H9 (cell line): ENCODE measurements at regions not wholly inside any gene's neighbourhood (a gene's known extent, or its start where the extent isn't known, plus 50 kb on each side); places are given as distances from the start of the nearest gene placed in this dataset.

Source experiments
- DNase-seq: peaks from one replicate; pipeline ENCODE4 v3.0.0-alpha.2; 2017
- H2AFZ ChIP-seq: one replicate; pipeline ENCODE4 v1.6.1; 2013; ENCODE audit warnings: mild to moderate bottlenecking, low read length, control low read depth, moderate library complexity
- H2AK5ac ChIP-seq: 2 replicates; pipeline ENCODE4 v1.6.1; 2013; ENCODE audit warnings: low read length, control low read depth, mixed read lengths; ENCODE audit not compliant: insufficient read length
- H2BK120ac ChIP-seq: one replicate; pipeline ENCODE4 v1.6.1; 2013; ENCODE audit warnings: low read depth, mild to moderate bottlenecking, low read length, control low read depth, inconsistent platforms; ENCODE audit not compliant: poor library complexity, severe bottlenecking
- H2BK12ac ChIP-seq: 2 replicates; pipeline ENCODE4 v1.6.1; 2013; ENCODE audit warnings: low read length, control low read depth, mixed read lengths, low read depth; ENCODE audit not compliant: insufficient read length
- H2BK15ac ChIP-seq: 2 replicates; pipeline ENCODE4 v1.6.1; 2013; ENCODE audit warnings: low read depth, low read length, control low read depth
- H2BK20ac ChIP-seq: one replicate; pipeline ENCODE4 v1.6.1; 2013; ENCODE audit warnings: low read depth, mild to moderate bottlenecking, low read length, control low read depth, inconsistent platforms; ENCODE audit not compliant: poor library complexity, severe bottlenecking
- H2BK5ac ChIP-seq: 2 replicates; pipeline ENCODE4 v1.6.1; 2013; ENCODE audit warnings: low read length, control low read depth, mixed read lengths; ENCODE audit not compliant: insufficient read length
- H3K14ac ChIP-seq: 2 replicates; pipeline ENCODE4 v1.6.1; 2013; ENCODE audit warnings: low read length, control low read depth; ENCODE audit not compliant: insufficient read depth
- H3K18ac ChIP-seq: 2 replicates; pipeline ENCODE4 v1.6.1; 2013; ENCODE audit warnings: low read depth, mild to moderate bottlenecking, mixed read lengths, low read length, control low read depth; ENCODE audit not compliant: insufficient read length
- H3K23ac ChIP-seq: 2 replicates; pipeline ENCODE4 v1.6.1; 2013; ENCODE audit warnings: low read length, control low read depth, mixed read lengths, low read depth; ENCODE audit not compliant: insufficient read length
- H3K23me2 ChIP-seq: 2 replicates; pipeline ENCODE4 v1.6.1; 2013; ENCODE audit warnings: low read depth, mild to moderate bottlenecking, mixed read lengths, low read length, control low read depth; ENCODE audit not compliant: insufficient read length, poor library complexity, severe bottlenecking
- H3K27ac ChIP-seq: 2 replicates; pipeline ENCODE4 v1.5.1; 2013; ENCODE audit warnings: low read length, control low read depth, mixed read lengths, low read depth; ENCODE audit not compliant: insufficient read length
- H3K27me3 ChIP-seq: 2 replicates; pipeline ENCODE4 v1.6.1; 2013; ENCODE audit warnings: low read length, control low read depth, inconsistent platforms; ENCODE audit not compliant: insufficient read depth
- H3K4ac ChIP-seq: 2 replicates; pipeline ENCODE4 v1.6.1; 2013; ENCODE audit warnings: low read depth, mild to moderate bottlenecking, control low read depth, inconsistent platforms, low read length, moderate library complexity
- H3K4me1 ChIP-seq: 2 replicates; pipeline ENCODE4 v1.6.1; 2013; ENCODE audit warnings: low read length, control low read depth, inconsistent platforms; ENCODE audit not compliant: insufficient read depth
- H3K4me2 ChIP-seq: 2 replicates; pipeline ENCODE4 v1.6.1; 2013; ENCODE audit warnings: low read length, control low read depth, mixed read lengths; ENCODE audit not compliant: insufficient read length, insufficient read depth
- H3K56ac ChIP-seq: 2 replicates; pipeline ENCODE4 v1.6.1; 2013; ENCODE audit warnings: low read depth, mild to moderate bottlenecking, mixed read lengths, low read length, control low read depth; ENCODE audit not compliant: insufficient read length
- H3K79me1 ChIP-seq: 2 replicates; pipeline ENCODE4 v1.6.1; 2013; ENCODE audit warnings: low read depth, mild to moderate bottlenecking, moderate library complexity, low read length, control low read depth, inconsistent platforms; ENCODE audit not compliant: insufficient read depth, poor library complexity, severe bottlenecking
- H3K79me2 ChIP-seq: 2 replicates; pipeline ENCODE4 v1.6.1; 2013; ENCODE audit warnings: low read length, control low read depth, inconsistent platforms; ENCODE audit not compliant: insufficient read depth
- H3K9ac ChIP-seq: 2 replicates; pipeline ENCODE4 v1.6.1; 2013; ENCODE audit warnings: low read length, control low read depth, mixed read lengths; ENCODE audit not compliant: insufficient read length; ENCODE audit errors: extremely low read depth
- H3K9me3 ChIP-seq: one replicate; pipeline ENCODE4 v1.6.1; 2013; ENCODE audit warnings: low read depth, low read length, inconsistent platforms; ENCODE audit not compliant: control insufficient read depth
- H3T11ph ChIP-seq: one replicate; pipeline ENCODE4 v1.6.1; 2013; ENCODE audit warnings: mild to moderate bottlenecking, low read length, control low read depth, inconsistent platforms
- H4K20me1 ChIP-seq: one replicate; pipeline ENCODE4 v1.6.1; 2013; ENCODE audit not compliant: control insufficient read depth, insufficient read length, insufficient read depth
- H4K5ac ChIP-seq: 2 replicates; pipeline ENCODE4 v1.6.1; 2013; ENCODE audit warnings: low read depth, mild to moderate bottlenecking, mixed read lengths, low read length, control low read depth; ENCODE audit not compliant: insufficient read length
- H4K8ac ChIP-seq: replicated peaks from 2 replicates; pipeline ENCODE4 v1.6.1; 2013; ENCODE audit warnings: low read length, control low read depth, mixed read lengths, low read depth; ENCODE audit not compliant: insufficient read length
- H4K91ac ChIP-seq: 2 replicates; pipeline ENCODE4 v1.6.1; 2013; ENCODE audit warnings: low read depth, mild to moderate bottlenecking, moderate library complexity, mixed read lengths, low read length, control low read depth; ENCODE audit not compliant: insufficient read length
- H3K27ac Mint-ChIP-seq, 3 experiments: 2 replicates in 2 of 3; 3 replicates in 1 of 3; pipeline ENCODE4 v1.8.0; 2020 to 2021; ENCODE audit warnings: mixed read lengths in 3 of 3, mild to moderate bottlenecking in 1 of 3, moderate library complexity in 1 of 3
- H3K27me3 Mint-ChIP-seq: 2 replicates; pipeline ENCODE4 v1.8.0; 2021; ENCODE audit warnings: low read depth, mild to moderate bottlenecking, moderate library complexity, mixed read lengths
- H3K36me3 Mint-ChIP-seq, 3 experiments: 2 replicates in 2 of 3; 3 replicates in 1 of 3; pipeline ENCODE4 v1.8.0; 2020 to 2021; ENCODE audit warnings: low read depth in 3 of 3, mixed read lengths in 3 of 3; ENCODE audit not compliant: insufficient read depth in 1 of 3
- H3K4me1 Mint-ChIP-seq, 2 experiments: 2 replicates each; pipeline ENCODE4 v1.8.0; 2020; ENCODE audit warnings: mixed read lengths in 2 of 2
- H3K4me3 Mint-ChIP-seq, 2 experiments: 2 replicates in 1 of 2; 3 replicates in 1 of 2; pipeline ENCODE4 v1.8.0; 2020 to 2021; ENCODE audit warnings: mild to moderate bottlenecking in 2 of 2, mixed read lengths in 2 of 2, moderate library complexity in 1 of 2
- H3K9me3 Mint-ChIP-seq, 2 experiments: 2 replicates in 1 of 2; 3 replicates in 1 of 2; pipeline ENCODE4 v1.8.0; 2020; ENCODE audit warnings: mild to moderate bottlenecking in 2 of 2, mixed read lengths in 2 of 2, moderate library complexity in 1 of 2
- CTCF ChIP-seq: fragments of 200-600 bp; sonication (generic); conservative IDR thresholded peaks from 3 replicates; pipeline ENCODE4 v1.8.0; 2021; ENCODE audit warnings: antibody characterized with exemption, mild to moderate bottlenecking

GRCh38 chr11:42043312-42043711, 583.9 kb upstream of the LRRC4C start:
- Mint-ChIP-seq H3K36me3 (peaks cover 0 to 7% (median 0%) of the 10 kb centered on the region in 3 experiments; a peak in 1 of 7 replicates), H3K9me3 (peaks cover 0 to 3% of the 10 kb centered on the region in 2 experiments; a peak in 1 of 5 replicates), H3K4me1 (peaks cover 0 to 8% of the 10 kb centered on the region in 2 experiments; a peak in 2 of 4 replicates), H3K4me3 (no peak overlapping the region), H3K27me3 (no peaks in the 10 kb centered on the region), H3K27ac (no peak overlapping the region)
- Histone ChIP-seq H3K79me2 (no peaks in the 10 kb centered on the region), H3K4ac (no peak overlapping the region), H4K91ac (no peak overlapping the region), H3K27ac (no peak overlapping the region), H2BK120ac (no peak overlapping the region), H3K14ac (no peak overlapping the region), H3K9me3 (no peaks in the 10 kb centered on the region), H3K4me1 (no peaks in the 10 kb centered on the region), H2BK5ac (no peak overlapping the region), H4K5ac (no peak overlapping the region), H3K23ac (no peak overlapping the region), H3K23me2 (no peaks in the 10 kb centered on the region), H3K4me2 (no peak overlapping the region), H2AK5ac (no peak overlapping the region), H2BK15ac (no peak overlapping the region), H2AFZ (no peak overlapping the region), H3K56ac (no peak overlapping the region), H4K8ac (no peak overlapping the region), H4K20me1 (no peaks in the 10 kb centered on the region), H3T11ph (no peak overlapping the region), H2BK12ac (no peak overlapping the region), H2BK20ac (no peak overlapping the region), H3K9ac (no peak overlapping the region), H3K18ac (no peak overlapping the region), H3K27me3 (no peaks in the 10 kb centered on the region), H3K79me1 (no peaks in the 10 kb centered on the region)
- DNase-seq, result no peak
- no peak for TF ChIP-seq CTCF
